Mesenchymal stem cell (in vitro differentiated cells and primary cell): ENCODE measurements at regions not wholly inside any gene's neighbourhood (a gene's known extent, or its start where the extent isn't known, plus 50 kb on each side); places are given as distances from the start of the nearest gene placed in this dataset.

Source experiments
- DNase-seq: peaks from one replicate; pipeline ENCODE4 v3.0.0-alpha.2; 2013
- H2AFZ ChIP-seq: one replicate; pipeline ENCODE4 v1.6.1; 2013; ENCODE audit warnings: low read depth, mild to moderate bottlenecking, control low read depth, inconsistent platforms, low read length, moderate library complexity
- H2AK5ac ChIP-seq: 2 replicates; pipeline ENCODE4 v1.6.1; 2013; ENCODE audit warnings: low read length, moderate library complexity, mild to moderate bottlenecking, inconsistent platforms; ENCODE audit not compliant: severe bottlenecking
- H2BK120ac ChIP-seq: one replicate; pipeline ENCODE4 v1.6.1; 2013; ENCODE audit warnings: low read depth, mild to moderate bottlenecking, inconsistent platforms, low read length, moderate library complexity
- H2BK12ac ChIP-seq, 2 experiments: one replicate each; pipeline ENCODE4 v1.6.1; 2013; ENCODE audit warnings: inconsistent platforms in 2 of 2, low read length in 2 of 2, mild to moderate bottlenecking in 2 of 2, moderate library complexity in 2 of 2, control low read depth in 1 of 2
- H2BK15ac ChIP-seq: one replicate; pipeline ENCODE4 v1.6.1; 2013; ENCODE audit warnings: mild to moderate bottlenecking, low read depth, inconsistent platforms; ENCODE audit not compliant: poor library complexity, severe bottlenecking
- H2BK5ac ChIP-seq: 2 replicates; pipeline ENCODE4 v1.6.1; 2013; ENCODE audit warnings: low read depth, mild to moderate bottlenecking, low read length, control low read depth, inconsistent platforms; ENCODE audit not compliant: poor library complexity, severe bottlenecking
- H3K14ac ChIP-seq, 2 experiments: one replicate each; pipeline ENCODE4 v1.6.1; 2013; ENCODE audit warnings: inconsistent platforms in 2 of 2, low read length in 2 of 2, control low read depth in 1 of 2, mild to moderate bottlenecking in 1 of 2, moderate library complexity in 1 of 2
- H3K18ac ChIP-seq, 2 experiments: one replicate each; pipeline ENCODE4 v1.6.1; 2013; ENCODE audit warnings: inconsistent platforms in 2 of 2, low read length in 2 of 2, control low read depth in 1 of 2, low read depth in 1 of 2, mild to moderate bottlenecking in 1 of 2
- H3K23ac ChIP-seq, 2 experiments: one replicate each; pipeline ENCODE4 v1.6.1; 2013; ENCODE audit warnings: inconsistent platforms in 2 of 2, low read length in 2 of 2, mild to moderate bottlenecking in 2 of 2, moderate library complexity in 2 of 2, control low read depth in 1 of 2
- H3K27ac ChIP-seq: 2 replicates; pipeline ENCODE4 v1.5.1; 2013; ENCODE audit warnings: mild to moderate bottlenecking, moderate library complexity, low read length, control low read depth, inconsistent platforms; ENCODE audit not compliant: poor library complexity, severe bottlenecking
- H3K27me3 ChIP-seq, 2 experiments: 2 replicates each; pipeline versions ENCODE4 v1.6.1 to v1.7.0; 2013; ENCODE audit warnings: low read length in 2 of 2, mild to moderate bottlenecking in 2 of 2, moderate library complexity in 2 of 2, control low read depth in 1 of 2, inconsistent platforms in 1 of 2; ENCODE audit not compliant: control insufficient read depth in 1 of 2, insufficient read depth in 1 of 2
- H3K36me3 ChIP-seq, 2 experiments: 2 replicates each; pipeline versions ENCODE4 v1.6.1 to v1.7.0; 2013; ENCODE audit warnings: low read length in 2 of 2, control low read depth in 1 of 2, inconsistent platforms in 1 of 2, low read depth in 1 of 2, mild to moderate bottlenecking in 1 of 2; ENCODE audit not compliant: insufficient read depth in 2 of 2, control insufficient read depth in 1 of 2
- H3K4ac ChIP-seq, 2 experiments: one replicate each; pipeline ENCODE4 v1.6.1; 2013; ENCODE audit warnings: inconsistent platforms in 2 of 2, low read length in 2 of 2, mild to moderate bottlenecking in 2 of 2, moderate library complexity in 2 of 2, control low read depth in 1 of 2, low read depth in 1 of 2
- H3K4me1 ChIP-seq: 2 replicates; pipeline ENCODE4 v1.6.1; 2013; ENCODE audit warnings: low read depth, low read length, control low read depth; ENCODE audit not compliant: control insufficient read depth, insufficient read depth
- H3K4me2 ChIP-seq: 2 replicates; pipeline ENCODE4 v1.6.1; 2013; ENCODE audit warnings: low read length, mild to moderate bottlenecking, inconsistent platforms; ENCODE audit not compliant: poor library complexity, severe bottlenecking
- H3K4me3 ChIP-seq, 2 experiments: 2 replicates each; pipeline versions ENCODE4 v1.5.1 to v1.7.0; 2013; ENCODE audit warnings: low read length in 2 of 2, mild to moderate bottlenecking in 2 of 2, control low read depth in 1 of 2, low read depth in 1 of 2; ENCODE audit not compliant: insufficient read depth in 1 of 2
- H3K79me1 ChIP-seq: replicated peaks from 2 replicates; pipeline ENCODE4 v1.6.1; 2013; ENCODE audit warnings: mild to moderate bottlenecking, control low read depth, low read length, inconsistent platforms; ENCODE audit not compliant: poor library complexity, severe bottlenecking
- H3K9ac ChIP-seq: 2 replicates; pipeline ENCODE4 v1.7.0; 2013; ENCODE audit warnings: mild to moderate bottlenecking, low read length, moderate library complexity
- H3K9me3 ChIP-seq: 2 replicates; pipeline ENCODE4 v1.7.0; 2013; ENCODE audit warnings: mild to moderate bottlenecking, low read length; ENCODE audit not compliant: control insufficient read depth
- H4K8ac ChIP-seq: one replicate; pipeline ENCODE4 v1.6.1; 2013; ENCODE audit warnings: inconsistent platforms, mild to moderate bottlenecking, low read length, moderate library complexity
- H4K91ac ChIP-seq: one replicate; pipeline ENCODE4 v1.6.1; 2013; ENCODE audit warnings: mild to moderate bottlenecking, low read length, inconsistent platforms
- WGBS: methylation state at CpG from one replicate; pipeline ENCODE4 v1.1.7; 2013; ENCODE audit warnings: mixed read lengths; 5-methylcytosine and 5-hydroxymethylcytosine counted together

GRCh38 chr2:40534528-40534927 lies 82.6 kb upstream of the SLC8A1 start:
- H3K36me3 ChIP-seq, result no peaks in the 10 kb centered on the region
- H3K14ac ChIP-seq, result no peak overlapping the region
- no peak overlapping the region for H3K9ac ChIP-seq
- H2BK5ac ChIP-seq, result no peak overlapping the region
- H3K4me1 ChIP-seq, result no peaks in the 10 kb centered on the region
- no peak overlapping the region for H2BK15ac ChIP-seq
- H2BK120ac ChIP-seq, result no peak overlapping the region
- no peak overlapping the region for H2AFZ ChIP-seq
- no peak overlapping the region for H4K91ac ChIP-seq
- H3K27ac ChIP-seq, result no peak overlapping the region
- WGBS, result 60% methylated on average over 2 of the region's 3 CpGs
- no peaks in the 10 kb centered on the region for H3K9me3 ChIP-seq
- H3K4me2 ChIP-seq, result no peak overlapping the region
- H2AK5ac ChIP-seq, result no peak overlapping the region
- no peak overlapping the region for H2BK12ac ChIP-seq
- H3K4ac ChIP-seq, result no peak overlapping the region
- no peak for DNase-seq
- H3K23ac ChIP-seq, result no peak overlapping the region
- no peaks in the 10 kb centered on the region for H3K79me1 ChIP-seq
- no peak overlapping the region for H4K8ac ChIP-seq
- H3K4me3 ChIP-seq, result no peak overlapping the region
- no peak overlapping the region for H3K18ac ChIP-seq
- H3K27me3 ChIP-seq, result no peaks in the 10 kb centered on the region

DNA sequence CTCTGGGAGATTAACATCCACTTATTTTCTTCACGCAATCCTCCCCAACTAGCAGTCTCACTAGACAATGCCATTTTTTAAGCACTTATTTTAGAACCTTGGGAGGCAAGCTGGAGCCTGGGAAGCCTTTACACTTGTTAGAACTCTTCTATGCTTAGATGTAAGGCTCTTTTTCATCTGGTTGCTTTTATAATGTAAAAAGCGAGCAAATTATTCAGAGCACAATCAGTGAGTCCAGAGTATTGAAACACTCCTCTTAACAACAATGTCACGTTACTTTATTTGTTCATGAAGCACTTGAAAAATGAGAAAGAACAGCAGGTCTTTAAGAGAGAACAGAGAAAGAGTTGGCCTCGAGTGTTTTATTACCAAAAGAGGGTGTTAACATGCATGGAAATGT lies 84.1 kb upstream of the SLC8A1 start:
- Histone ChIP-seq H3K27me3 (no peaks in the 10 kb centered on the region), H3K9ac (no peak overlapping the region), H2AK5ac (no peak overlapping the region), H2BK12ac (no peak overlapping the region), H2AFZ (no peak overlapping the region), H2BK120ac (no peak overlapping the region), H3K36me3 (no peaks in the 10 kb centered on the region), H3K79me1 (no peaks in the 10 kb centered on the region), H3K9me3 (no peaks in the 10 kb centered on the region), H3K4ac (no peak overlapping the region), H3K18ac (no peak overlapping the region), H4K8ac (no peak overlapping the region), H3K4me1 (no peaks in the 10 kb centered on the region), H2BK15ac (no peak overlapping the region), H3K4me3 (no peak overlapping the region), H3K4me2 (no peak overlapping the region), H3K27ac (no peak overlapping the region), H3K14ac (no peak overlapping the region), H3K23ac (no peak overlapping the region), H2BK5ac (no peak overlapping the region), H4K91ac (no peak overlapping the region)
- no CpG with 5 or more reads among the region's 4 CpGs for WGBS
- no peak for DNase-seq

DNA sequence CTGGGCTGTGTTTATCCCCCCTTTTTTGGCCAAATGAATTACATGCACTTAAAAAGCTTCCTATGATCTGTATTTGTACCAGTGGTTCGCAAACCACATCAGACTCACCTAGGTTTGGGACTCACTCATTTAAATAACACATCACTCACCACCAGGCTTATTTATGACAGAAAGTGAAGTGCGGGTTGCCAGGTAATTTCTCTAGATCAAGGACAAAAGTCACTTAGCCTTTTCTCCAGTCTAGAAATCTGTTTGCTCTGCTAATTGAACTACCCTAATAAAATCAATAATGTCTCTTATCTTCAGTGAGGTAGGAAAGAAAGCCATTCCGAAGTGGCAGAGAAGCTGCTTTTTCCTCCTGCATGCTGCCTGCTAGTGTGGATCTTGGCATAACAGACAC lies 88.1 kb upstream of the SLC8A1 start:
- no peak overlapping the region for H3K27ac ChIP-seq

GRCh38 chr2:40543381-40543780 lies 91.5 kb upstream of the SLC8A1 start:
- no peak for DNase-seq
- H2AK5ac ChIP-seq, result no peak overlapping the region
- no peak overlapping the region for H2BK120ac ChIP-seq
- H2BK12ac ChIP-seq, result no peak overlapping the region
- H3K4me3 ChIP-seq, result no peak overlapping the region
- H3K23ac ChIP-seq, result no peak overlapping the region
- H3K36me3 ChIP-seq, result no peaks in the 10 kb centered on the region
- no peaks in the 10 kb centered on the region for H3K9me3 ChIP-seq
- WGBS, result 86% methylated on average over 2 of the region's 2 CpGs
- H4K91ac ChIP-seq, result no peak overlapping the region
- no peak overlapping the region for H2BK5ac ChIP-seq
- H3K18ac ChIP-seq, result no peak overlapping the region
- no peaks in the 10 kb centered on the region for H3K27me3 ChIP-seq
- no peak overlapping the region for H3K4me2 ChIP-seq
- no peak overlapping the region for H3K27ac ChIP-seq
- no peaks in the 10 kb centered on the region for H3K79me1 ChIP-seq
- H3K4me1 ChIP-seq, result no peaks in the 10 kb centered on the region
- H2AFZ ChIP-seq, result no peak overlapping the region
- no peak overlapping the region for H2BK15ac ChIP-seq
- H4K8ac ChIP-seq, result no peak overlapping the region
- no peak overlapping the region for H3K9ac ChIP-seq
- H3K4ac ChIP-seq, result no peak overlapping the region
- H3K14ac ChIP-seq, result no peak overlapping the region

More for the DNA sequence above, 88.1 kb upstream of the SLC8A1 start:
- H3K9ac ChIP-seq, result no peak overlapping the region
- H3K4me3 ChIP-seq, result no peak overlapping the region
- no peak overlapping the region for H2BK120ac ChIP-seq
- WGBS, result 63% methylated on average over 3 of the region's 3 CpGs
- H3K14ac ChIP-seq, result no peak overlapping the region
- no peaks in the 10 kb centered on the region for H3K79me1 ChIP-seq
- no peak overlapping the region for H2BK5ac ChIP-seq
- no peak overlapping the region for H3K18ac ChIP-seq
- no peak overlapping the region for H4K8ac ChIP-seq
- H3K4me1 ChIP-seq, result no peaks in the 10 kb centered on the region
- H2AFZ ChIP-seq, result no peak overlapping the region
- no peak for DNase-seq
- H3K4me2 ChIP-seq, result no peak overlapping the region
- no peak overlapping the region for H2BK15ac ChIP-seq
- H3K4ac ChIP-seq, result no peak overlapping the region
- H3K23ac ChIP-seq, result no peak overlapping the region
- H3K9me3 ChIP-seq, result no peaks in the 10 kb centered on the region
- no peaks in the 10 kb centered on the region for H3K36me3 ChIP-seq
- no peaks in the 10 kb centered on the region for H3K27me3 ChIP-seq
- no peak overlapping the region for H2BK12ac ChIP-seq
- no peak overlapping the region for H2AK5ac ChIP-seq
- no peak overlapping the region for H4K91ac ChIP-seq
